K562 (cell line): ENCODE measurements at regions not wholly inside any gene's neighbourhood (a gene's known extent, or its start where the extent isn't known, plus 50 kb on each side); places are given as distances from the start of the nearest gene placed in this dataset.

Experiments used
- CBFB ChIP-seq: sonication (generic); formaldehyde crosslinking; IDR thresholded peaks from 2 replicates; pipeline ENCODE4 v1.4.0; 2020; ENCODE audit warnings: mild to moderate bottlenecking, missing genetic modification reagents
- EZH2 ChIP-seq: IDR thresholded peaks from 2 replicates; pipeline ENCODE4 v1.6.1; 2012; ENCODE audit warnings: low read depth, mild to moderate bottlenecking, inconsistent platforms, low read length, borderline replicate concordance
- HNRNPUL1 ChIP-seq: fragments of 200-400 bp; formaldehyde crosslinking; IDR thresholded peaks from 2 replicates; pipeline ENCODE4 v1.6.1; 2017; ENCODE audit warnings: low read length
- NCOA6 ChIP-seq: fragments of 450-650 bp; IDR thresholded peaks from 2 replicates; pipeline ENCODE4 v1.6.1; 2017; ENCODE audit warnings: mild to moderate bottlenecking
- PML ChIP-seq: IDR thresholded peaks from 2 replicates; pipeline ENCODE4 v1.6.1; 2012; ENCODE audit warnings: low read length, inconsistent platforms
- RAD21 ChIP-seq, 2 experiments: fragments of 250-450 bp in 1 of 2; fragments of 450-650 bp in 1 of 2; sonication (Bioruptor Pico) in 1 of 2; formaldehyde crosslinking in 1 of 2; IDR thresholded peaks in 1 of 2; conservative IDR thresholded peaks in 1 of 2; 2 replicates each; pipeline versions ENCODE4 v1.4.0 to v1.8.0; 2020 to 2022; ENCODE audit warnings: mild to moderate bottlenecking in 2 of 2, moderate library complexity in 1 of 2
- SIX5 ChIP-seq, 2 experiments: IDR thresholded peaks; 2 replicates each; pipeline ENCODE4 v1.6.1; 2011; ENCODE audit warnings: low read length in 2 of 2, borderline replicate concordance in 1 of 2, low read depth in 1 of 2, mild to moderate bottlenecking in 1 of 2, moderate library complexity in 1 of 2; ENCODE audit not compliant: insufficient read depth in 1 of 2
- SP1 ChIP-seq: sonication (generic); formaldehyde crosslinking; IDR thresholded peaks from 2 replicates; pipeline ENCODE4 v1.8.1; 2022; ENCODE audit warnings: mild to moderate bottlenecking, missing genetic modification reagents
- SRF ChIP-seq, 2 experiments: fragments of 250-450, 450-650 bp in 1 of 2; sonication (Bioruptor Pico) in 1 of 2; sonication (generic) in 1 of 2; formaldehyde crosslinking; IDR thresholded peaks; 2 replicates each; pipeline versions ENCODE4 v1.5.0 to v1.5.1; 2020 to 2022; ENCODE audit warnings: mild to moderate bottlenecking in 1 of 2, missing genetic modification reagents in 1 of 2
- TCF7L2 ChIP-seq: fragments of 150-350 bp; IDR thresholded peaks from 2 replicates; pipeline ENCODE4 v1.6.1; 2016; ENCODE audit warnings: low read depth, mild to moderate bottlenecking, low read length, moderate library complexity
- ZNF57 ChIP-seq: fragments of 450-650 bp; formaldehyde crosslinking; IDR thresholded peaks from 2 replicates; pipeline ENCODE4 v1.4.0; 2020; ENCODE audit warnings: mild to moderate bottlenecking, moderate library complexity
- TF ChIP-seq, protein P1 (sequence below), 3 experiments: IDR thresholded peaks in 2 of 3; conservative IDR thresholded peaks in 1 of 3; 2 replicates each; pipeline ENCODE4 v1.5.1; 2011 to 2012; ENCODE audit warnings: low read length in 3 of 3, mild to moderate bottlenecking in 3 of 3, control low read depth in 2 of 3, improper control_type of control experiment in 1 of 3, inconsistent platforms in 1 of 3, low read depth in 1 of 3, mixed read lengths in 1 of 3, moderate library complexity in 1 of 3; ENCODE audit not compliant: insufficient read depth in 2 of 3
- TF ChIP-seq, protein P2 (sequence below), 2 experiments: fragments of 450-650 bp; formaldehyde crosslinking in 1 of 2; IDR thresholded peaks; 2 replicates each; pipeline versions ENCODE4 v1.4.0 to v1.6.1; 2014 to 2020; ENCODE audit warnings: mild to moderate bottlenecking in 2 of 2, borderline replicate concordance in 1 of 2, low read depth in 1 of 2
- TF ChIP-seq, protein P3 (sequence below), 2 experiments: IDR thresholded peaks; 2 replicates each; pipeline ENCODE4 v1.6.1; 2011; ENCODE audit warnings: borderline replicate concordance in 1 of 2, control low read depth in 1 of 2, low read depth in 1 of 2, low read length in 1 of 2, mild to moderate bottlenecking in 1 of 2, mixed read lengths in 1 of 2, moderate library complexity in 1 of 2; ENCODE audit not compliant: insufficient read depth in 1 of 2, insufficient read length in 1 of 2, poor library complexity in 1 of 2, severe bottlenecking in 1 of 2; ENCODE audit errors: extremely low read depth in 1 of 2

DNA sequence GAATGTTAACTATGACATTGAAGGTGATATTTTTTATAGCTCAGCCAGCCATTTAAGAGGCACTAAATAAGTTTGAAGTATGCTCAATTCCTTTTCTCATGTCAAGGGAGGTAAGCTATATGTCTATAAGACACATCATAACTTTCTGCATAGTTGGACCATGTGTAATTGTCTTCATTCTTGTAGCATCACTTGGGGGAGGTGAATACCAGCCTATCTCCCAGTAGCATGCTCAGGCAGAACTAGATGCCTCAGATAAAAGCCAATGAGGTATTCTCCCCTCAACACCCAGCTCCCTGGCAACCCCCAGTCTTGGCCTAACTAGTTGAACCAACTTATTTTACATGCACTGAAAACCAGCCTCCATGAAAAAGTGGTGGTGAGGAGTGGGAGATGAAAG is 158.3 kb upstream of the JAG1 start:
- TF ChIP-seq EZH2: no peak
- TF ChIP-seq, protein P1, sequence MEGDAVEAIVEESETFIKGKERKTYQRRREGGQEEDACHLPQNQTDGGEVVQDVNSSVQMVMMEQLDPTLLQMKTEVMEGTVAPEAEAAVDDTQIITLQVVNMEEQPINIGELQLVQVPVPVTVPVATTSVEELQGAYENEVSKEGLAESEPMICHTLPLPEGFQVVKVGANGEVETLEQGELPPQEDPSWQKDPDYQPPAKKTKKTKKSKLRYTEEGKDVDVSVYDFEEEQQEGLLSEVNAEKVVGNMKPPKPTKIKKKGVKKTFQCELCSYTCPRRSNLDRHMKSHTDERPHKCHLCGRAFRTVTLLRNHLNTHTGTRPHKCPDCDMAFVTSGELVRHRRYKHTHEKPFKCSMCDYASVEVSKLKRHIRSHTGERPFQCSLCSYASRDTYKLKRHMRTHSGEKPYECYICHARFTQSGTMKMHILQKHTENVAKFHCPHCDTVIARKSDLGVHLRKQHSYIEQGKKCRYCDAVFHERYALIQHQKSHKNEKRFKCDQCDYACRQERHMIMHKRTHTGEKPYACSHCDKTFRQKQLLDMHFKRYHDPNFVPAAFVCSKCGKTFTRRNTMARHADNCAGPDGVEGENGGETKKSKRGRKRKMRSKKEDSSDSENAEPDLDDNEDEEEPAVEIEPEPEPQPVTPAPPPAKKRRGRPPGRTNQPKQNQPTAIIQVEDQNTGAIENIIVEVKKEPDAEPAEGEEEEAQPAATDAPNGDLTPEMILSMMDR (IDR thresholded peaks at IDR 0.05 in 2 of 3, conservative IDR thresholded peaks at IDR 0.05 in 1 of 3; ENCODE audit: insufficient read depth in 2 of 3, low read depth in 1 of 3, low read length in 3 of 3): no peak
- TF ChIP-seq CBFB (CRISPR knock-in tag): no peak
- TF ChIP-seq TCF7L2: no peak
- no peak for TF ChIP-seq RAD21 (CRISPR knock-in tag; conservative IDR thresholded peaks at IDR 0.05 in 1 of 2, IDR thresholded peaks at IDR 0.05 in 1 of 2)
- TF ChIP-seq SRF (CRISPR knock-in tag; IDR thresholded peaks at IDR 0.05): no peak
- TF ChIP-seq SIX5 (IDR thresholded peaks at IDR 0.05; ENCODE audit: borderline replicate concordance in 1 of 2, insufficient read depth in 1 of 2, low read depth in 1 of 2, low read length in 2 of 2): no peak
- no peak for TF ChIP-seq HNRNPUL1
- no peak for TF ChIP-seq ZNF57
- no peak for TF ChIP-seq PML
- TF ChIP-seq, protein P2, sequence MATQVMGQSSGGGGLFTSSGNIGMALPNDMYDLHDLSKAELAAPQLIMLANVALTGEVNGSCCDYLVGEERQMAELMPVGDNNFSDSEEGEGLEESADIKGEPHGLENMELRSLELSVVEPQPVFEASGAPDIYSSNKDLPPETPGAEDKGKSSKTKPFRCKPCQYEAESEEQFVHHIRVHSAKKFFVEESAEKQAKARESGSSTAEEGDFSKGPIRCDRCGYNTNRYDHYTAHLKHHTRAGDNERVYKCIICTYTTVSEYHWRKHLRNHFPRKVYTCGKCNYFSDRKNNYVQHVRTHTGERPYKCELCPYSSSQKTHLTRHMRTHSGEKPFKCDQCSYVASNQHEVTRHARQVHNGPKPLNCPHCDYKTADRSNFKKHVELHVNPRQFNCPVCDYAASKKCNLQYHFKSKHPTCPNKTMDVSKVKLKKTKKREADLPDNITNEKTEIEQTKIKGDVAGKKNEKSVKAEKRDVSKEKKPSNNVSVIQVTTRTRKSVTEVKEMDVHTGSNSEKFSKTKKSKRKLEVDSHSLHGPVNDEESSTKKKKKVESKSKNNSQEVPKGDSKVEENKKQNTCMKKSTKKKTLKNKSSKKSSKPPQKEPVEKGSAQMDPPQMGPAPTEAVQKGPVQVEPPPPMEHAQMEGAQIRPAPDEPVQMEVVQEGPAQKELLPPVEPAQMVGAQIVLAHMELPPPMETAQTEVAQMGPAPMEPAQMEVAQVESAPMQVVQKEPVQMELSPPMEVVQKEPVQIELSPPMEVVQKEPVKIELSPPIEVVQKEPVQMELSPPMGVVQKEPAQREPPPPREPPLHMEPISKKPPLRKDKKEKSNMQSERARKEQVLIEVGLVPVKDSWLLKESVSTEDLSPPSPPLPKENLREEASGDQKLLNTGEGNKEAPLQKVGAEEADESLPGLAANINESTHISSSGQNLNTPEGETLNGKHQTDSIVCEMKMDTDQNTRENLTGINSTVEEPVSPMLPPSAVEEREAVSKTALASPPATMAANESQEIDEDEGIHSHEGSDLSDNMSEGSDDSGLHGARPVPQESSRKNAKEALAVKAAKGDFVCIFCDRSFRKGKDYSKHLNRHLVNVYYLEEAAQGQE (IDR thresholded peaks at IDR 0.05; ENCODE audit: borderline replicate concordance): no peak
- TF ChIP-seq, protein P2 (CRISPR knock-in tag; IDR thresholded peaks at IDR 0.05; ENCODE audit: low read depth): no peak
- TF ChIP-seq, protein P3, sequence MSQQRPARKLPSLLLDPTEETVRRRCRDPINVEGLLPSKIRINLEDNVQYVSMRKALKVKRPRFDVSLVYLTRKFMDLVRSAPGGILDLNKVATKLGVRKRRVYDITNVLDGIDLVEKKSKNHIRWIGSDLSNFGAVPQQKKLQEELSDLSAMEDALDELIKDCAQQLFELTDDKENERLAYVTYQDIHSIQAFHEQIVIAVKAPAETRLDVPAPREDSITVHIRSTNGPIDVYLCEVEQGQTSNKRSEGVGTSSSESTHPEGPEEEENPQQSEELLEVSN (IDR thresholded peaks at IDR 0.05; ENCODE audit: borderline replicate concordance in 1 of 2, extremely low read depth in 1 of 2, insufficient read depth in 1 of 2, insufficient read length in 1 of 2, low read depth in 1 of 2, low read length in 1 of 2, poor library complexity in 1 of 2, severe bottlenecking in 1 of 2): no peak
- no peak for TF ChIP-seq SP1 (CRISPR knock-in tag)
- no peak for TF ChIP-seq NCOA6
